Superior temporal gyrus (tissue), 1 donor: ENCODE measurements at regions not wholly inside any gene's neighbourhood (a gene's known extent, or its start where the extent isn't known, plus 50 kb on each side); places are given as distances from the start of the nearest gene placed in this dataset.

Experiments used
- DNase-seq: peaks from one replicate; pipeline ENCODE4 v3.0.0-alpha.2; 2016; ENCODE audit errors: extremely low spot score

DNA sequence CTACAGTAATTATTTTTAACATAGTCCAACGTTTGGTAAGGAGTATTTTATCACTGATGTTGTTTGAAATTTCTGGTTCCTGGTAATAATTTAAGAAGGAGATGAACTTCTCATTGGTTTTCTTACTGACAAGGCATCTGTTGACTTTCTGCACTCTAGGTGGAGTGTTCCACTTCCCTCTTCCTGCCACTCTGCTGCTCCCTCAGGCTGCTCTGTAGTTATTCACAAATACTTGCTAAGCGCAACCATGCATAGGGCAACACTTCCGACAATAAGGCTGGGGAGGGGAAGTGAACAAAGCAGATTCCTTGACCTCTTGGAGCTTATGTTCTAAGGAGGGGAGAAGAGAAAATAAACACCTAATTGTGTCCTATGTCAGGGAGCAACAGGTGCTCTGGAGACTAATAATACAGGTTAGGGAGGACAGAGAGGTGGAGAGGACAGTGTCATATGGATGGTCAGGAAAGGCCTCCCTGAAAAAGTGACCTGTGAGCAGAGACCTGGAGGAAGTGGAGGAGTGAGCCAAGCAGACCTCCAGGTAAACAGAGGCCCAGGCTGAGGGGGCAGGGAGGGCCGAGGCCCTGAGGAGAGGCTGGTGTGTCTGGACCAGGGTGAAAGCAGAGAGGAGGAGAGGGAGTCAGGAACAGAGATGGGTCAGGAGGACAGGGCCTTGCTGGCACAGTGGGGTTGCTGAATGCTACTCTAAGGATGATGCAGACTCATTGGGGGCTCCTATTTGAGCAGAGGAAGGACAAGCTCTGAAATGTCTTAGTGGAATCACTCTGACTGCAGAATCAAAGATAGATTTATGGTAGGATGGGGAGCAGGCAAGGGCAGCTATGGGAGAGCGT is 134.8 kb upstream of the SLC24A3 start:
- no peak for DNase-seq

DNA sequence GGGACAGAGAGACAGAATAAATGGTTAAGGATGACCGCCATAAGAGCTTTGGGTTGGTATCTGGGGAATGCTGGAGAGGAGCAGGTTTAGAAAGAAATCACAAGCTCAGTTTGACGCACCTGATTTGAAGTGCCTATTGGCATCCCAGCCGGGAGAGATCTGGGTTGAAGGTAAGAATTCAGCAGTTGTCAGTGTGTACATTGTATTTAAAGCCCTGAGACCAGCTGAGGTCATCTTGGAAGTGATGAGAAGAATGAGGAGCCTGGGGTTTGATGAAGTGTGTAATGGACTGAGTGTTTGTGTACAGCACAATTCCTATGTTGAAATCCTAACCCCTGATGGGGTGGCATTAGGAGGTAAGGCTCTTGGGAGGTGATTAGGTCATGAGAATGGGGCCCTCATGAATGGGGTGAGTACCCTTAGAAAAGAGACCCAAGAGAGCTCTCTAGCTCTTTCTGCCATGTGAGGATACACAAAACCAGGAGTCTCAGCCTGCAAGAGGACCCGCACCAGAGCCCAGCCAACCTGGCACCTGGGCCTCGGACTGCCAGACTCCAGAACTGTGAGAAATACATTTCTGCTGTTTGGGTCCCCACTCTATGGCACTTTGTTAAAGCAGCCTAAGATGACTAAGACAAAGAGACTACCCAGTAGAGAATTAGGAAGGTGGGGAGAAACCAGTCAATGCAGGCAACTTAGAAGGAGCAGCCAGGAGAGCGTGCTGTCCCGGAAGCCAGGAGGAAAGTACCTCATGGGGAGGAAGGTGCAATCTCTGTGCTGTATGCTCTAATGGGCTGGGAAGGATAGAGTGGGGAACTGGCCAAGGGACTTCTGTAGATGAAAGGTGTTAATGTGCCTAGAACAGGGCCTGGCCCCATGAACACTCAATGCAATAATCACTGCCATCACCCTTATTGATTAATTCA is 133.7 kb upstream of the SLC24A3 start:
- DNase-seq, result no peak

DNA sequence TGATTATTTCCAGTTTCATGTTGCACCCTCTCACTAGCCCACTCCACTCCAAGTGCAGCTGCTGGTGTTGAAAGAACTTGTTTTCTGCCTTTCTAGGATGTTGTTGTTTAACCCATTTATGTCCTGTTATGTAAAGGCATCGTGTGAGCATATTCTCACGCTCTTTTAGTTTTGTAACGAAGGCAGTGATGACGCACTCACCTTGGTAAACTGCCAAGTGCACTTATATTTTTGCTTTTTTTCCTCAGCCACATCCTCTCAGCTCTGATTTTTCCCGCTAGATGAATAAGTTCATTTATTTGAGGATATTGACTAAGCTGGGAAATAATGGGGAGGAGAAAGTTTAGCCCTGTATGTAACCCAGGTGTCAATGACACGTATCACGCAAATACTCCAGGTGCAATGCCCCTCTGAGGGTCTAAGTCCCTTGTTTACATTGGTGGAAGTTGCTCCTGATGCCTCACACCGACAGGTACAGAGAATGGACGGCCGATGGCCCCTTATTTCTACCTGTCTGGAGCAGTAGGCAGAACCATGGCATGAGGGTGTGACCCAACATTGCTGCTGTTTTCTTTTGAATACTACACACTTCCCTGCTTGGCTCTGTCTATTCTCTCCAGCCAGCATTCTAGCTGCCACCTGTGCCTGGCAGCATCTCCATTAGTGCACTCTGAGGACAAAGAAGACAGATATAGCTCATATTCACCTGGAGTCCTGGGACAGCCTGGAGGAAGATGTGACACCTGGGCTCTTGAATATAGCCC is 132.7 kb upstream of the SLC24A3 start:
- no peak for DNase-seq

DNA sequence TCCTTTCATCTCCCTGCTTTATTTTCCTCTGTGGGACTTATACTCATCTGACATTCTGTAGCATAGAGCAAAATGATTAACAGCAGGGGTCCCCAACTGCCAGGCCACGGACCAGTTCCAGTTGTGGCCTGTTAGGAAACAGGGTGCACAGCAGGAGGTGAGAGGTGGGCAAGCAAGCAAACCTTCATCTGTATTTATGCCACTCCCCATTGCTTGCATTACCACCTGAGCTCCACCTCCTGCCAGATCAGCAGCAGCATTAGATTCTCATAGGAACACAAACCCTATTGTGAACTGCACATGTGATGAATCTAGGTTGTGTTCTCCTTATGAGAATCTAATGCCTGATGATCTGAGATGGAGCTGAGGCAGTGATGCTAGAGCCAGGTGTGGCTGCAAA is 130.5 kb upstream of the SLC24A3 start:
- DNase-seq, result no peak

DNA sequence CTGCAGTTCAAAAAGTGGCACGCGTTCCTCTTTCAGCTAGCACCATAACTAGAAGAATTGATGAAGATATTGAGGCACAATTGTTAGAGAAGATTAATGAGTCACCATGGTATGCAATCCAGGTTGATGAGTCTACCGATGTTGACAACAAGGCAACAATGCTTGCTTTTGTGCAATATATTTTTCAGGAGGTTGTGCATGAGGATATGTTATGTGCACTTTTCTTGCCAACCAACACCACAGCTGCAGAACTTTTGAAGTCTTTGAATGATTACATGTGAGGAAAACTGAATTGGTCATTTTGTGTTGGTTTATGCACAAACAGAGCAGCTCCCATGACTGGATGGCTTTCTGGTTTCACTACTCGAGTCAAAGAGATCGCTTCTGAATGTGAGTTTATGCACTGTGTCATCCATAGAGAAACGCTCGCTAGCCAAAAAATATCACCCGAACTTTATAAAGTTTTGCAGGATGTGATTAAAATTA is 129.3 kb upstream of the SLC24A3 start:
- no peak for DNase-seq

DNA sequence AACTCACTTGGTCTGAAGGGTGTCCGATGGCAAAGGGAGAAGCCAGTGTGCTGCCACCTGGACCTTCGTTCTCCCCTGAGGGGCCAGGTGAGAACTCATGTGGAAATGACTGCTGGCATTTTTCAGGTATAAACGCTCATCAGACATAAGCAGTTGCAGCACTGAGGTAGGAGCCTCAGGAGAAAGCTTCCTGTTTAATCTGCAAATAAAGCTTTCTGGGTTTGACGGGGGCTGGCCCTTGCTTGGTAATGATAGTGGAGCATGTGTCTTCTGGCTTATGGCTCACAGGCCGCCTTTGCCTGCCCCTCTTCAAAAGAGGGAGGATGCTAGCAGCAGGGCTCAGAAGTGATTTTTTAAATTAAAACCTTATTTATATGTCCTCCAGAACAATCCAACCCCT is 122.1 kb upstream of the SLC24A3 start:
- DNase-seq, result no peak

DNA sequence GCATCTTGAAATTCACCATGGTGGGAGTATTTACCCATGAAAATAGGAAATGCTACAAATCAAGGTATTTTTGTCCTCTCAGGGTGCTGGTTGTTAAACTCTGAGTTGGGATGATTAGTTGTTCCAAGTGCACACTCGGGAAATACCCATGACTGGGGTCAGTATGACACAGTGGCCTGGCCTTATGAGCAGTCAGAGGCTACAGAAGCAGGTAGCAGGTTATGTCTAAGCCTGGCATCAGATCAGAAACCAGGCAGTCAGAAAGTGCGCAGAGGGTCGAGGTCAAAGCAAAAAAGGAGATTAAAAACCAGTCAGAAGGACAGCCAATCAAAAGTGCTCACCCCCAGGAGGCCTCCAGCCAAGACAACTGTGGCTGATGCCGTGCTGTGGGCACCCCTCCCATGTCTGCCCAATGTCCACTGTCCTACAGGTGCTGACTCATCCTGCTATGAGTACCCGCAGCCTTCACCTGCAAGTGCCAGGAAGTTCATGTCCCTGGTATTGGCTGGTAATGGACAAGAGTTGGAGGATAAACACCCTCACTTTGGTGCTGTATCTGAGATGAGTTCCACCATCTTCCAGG is 117.4 kb upstream of the SLC24A3 start:
- DNase-seq, result no peak

DNA sequence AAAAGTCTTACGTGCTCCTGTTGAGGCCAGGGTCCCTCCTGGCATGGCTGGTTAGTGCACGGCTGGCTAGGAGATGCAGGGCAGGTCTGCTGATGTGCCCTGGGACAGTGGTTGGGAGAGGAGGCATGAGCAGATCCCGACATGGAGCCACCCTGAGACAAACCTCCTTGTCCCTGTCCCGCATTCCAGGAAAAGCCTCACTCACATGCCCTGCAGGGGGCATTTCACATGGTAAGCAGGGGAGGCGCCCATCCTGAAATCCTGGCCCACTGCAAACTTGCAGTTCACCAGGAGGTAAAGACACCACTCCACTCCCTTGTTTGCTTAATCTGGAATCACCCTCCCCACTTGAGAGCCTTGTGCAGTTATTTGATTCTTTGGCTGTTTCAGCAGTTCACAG is 116.7 kb upstream of the SLC24A3 start:
- no peak for DNase-seq

DNA sequence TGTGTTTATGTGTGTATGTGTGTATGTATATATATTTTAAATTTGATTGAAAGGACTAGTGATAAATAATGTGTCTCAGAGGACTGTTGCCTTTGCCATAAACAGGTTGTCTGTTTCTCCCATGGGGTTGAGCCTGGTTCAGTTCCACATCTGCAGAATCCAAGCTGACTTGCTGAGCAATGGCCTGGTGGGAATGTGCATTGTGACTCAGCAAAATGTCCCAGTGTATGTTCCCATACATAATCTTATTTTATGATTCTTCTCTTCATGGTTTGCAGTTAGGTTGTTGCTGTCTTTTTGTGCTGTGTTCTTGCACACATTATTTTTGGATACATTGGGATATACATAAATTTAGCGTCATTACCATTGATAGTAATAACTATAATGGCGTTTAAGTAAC is 115.6 kb upstream of the SLC24A3 start:
- DNase-seq, result no peak

DNA sequence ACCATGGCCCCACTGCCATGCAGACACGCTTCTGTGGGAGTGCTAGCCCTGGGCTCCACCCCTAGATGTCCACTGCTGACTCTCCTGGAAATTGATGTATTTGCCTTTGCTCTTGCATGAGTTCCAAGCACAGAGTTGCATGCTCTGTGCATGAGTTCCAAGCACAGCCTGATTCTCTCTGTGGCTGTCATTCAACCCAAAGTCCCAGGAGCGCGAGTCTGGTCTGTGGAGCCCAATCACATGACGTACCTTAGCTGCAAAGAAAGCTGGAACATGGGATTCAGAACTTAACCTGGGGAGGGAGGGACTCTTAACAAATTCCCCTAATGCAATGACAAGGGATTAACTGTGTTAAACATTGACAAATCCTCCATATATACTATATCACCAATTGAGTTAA is 114.3 kb upstream of the SLC24A3 start:
- DNase-seq, result no peak

DNA sequence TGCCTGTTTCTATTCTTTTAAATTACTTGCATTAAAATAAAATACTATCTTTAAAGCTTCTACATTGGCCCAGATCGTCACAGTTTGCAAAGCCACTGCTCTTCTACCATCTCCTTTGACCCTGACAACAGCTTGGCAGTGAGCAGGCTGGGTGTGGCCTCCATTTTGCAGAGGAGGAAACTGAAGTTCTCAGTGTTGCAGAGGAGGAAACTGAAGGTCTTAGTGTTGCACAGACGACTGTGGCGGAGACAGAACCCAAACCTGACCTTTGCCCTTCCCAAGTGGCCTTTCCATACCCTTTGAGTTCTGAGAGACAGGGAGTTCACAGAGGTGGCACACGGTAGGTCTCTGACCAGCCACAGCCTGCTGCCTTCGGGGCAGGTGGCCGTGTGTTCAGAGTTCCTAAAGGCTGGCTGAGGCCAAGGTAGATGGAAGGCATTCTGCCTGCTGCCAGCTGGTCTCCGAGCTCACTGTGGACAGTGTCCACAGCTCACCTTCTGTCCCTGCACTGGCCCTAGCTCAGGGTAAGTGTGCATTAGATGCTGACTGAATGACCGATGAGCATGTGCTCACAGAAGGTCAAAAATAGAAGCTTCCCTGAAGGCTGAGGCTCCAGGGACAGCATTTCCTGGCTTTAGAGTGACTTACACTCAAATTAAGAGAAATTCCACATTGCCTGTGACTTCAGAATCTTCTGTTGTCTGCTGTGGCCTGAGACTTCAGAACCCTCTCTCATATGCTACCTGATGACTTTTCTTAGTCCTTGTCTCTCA is 113.5 kb upstream of the SLC24A3 start:
- no peak for DNase-seq

DNA sequence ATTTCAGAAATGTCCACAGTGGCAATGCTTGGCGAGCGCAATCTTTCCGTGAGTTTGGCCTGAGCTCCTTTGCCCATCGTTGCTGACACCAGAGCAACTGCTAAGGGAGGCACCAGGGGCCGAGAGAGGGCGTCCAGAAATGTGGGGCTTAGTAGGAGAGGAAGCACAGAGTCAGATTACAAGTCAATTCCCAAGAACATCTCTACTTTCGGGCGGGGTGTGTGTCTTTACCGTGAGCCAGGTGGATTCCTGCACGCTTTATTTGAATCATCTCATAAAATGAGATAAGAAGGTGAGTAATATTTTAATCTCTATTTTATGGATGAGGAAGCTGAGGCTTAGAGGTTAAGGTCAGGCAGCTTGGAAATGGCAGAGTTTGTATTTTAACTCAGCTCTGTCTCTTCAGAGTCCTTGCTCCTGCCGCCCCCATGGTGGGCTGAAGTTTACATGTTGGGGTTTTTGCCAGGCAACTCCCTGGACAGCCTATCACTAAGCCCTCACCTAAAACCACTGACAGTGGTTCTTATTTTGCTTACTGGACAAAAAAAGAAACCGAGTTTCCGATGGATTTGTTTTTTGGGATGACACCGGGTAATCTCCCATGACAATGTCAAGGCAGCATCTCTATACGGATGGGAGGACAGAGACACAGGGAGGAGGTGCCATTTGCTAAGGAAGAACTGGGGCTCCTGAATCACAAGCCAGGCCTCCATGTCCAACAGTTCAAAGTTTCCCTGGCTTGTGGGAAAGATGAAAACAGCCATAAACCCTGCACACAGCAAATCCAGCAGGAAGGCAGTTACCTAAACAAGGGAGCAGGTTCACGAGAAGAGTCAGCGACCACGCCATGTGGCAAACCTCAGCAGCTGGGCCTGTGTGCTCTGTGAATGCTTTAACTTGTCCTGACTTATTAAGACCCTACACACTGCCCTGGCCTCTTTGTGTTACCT is 112.6 kb upstream of the SLC24A3 start:
- no peak for DNase-seq

DNA sequence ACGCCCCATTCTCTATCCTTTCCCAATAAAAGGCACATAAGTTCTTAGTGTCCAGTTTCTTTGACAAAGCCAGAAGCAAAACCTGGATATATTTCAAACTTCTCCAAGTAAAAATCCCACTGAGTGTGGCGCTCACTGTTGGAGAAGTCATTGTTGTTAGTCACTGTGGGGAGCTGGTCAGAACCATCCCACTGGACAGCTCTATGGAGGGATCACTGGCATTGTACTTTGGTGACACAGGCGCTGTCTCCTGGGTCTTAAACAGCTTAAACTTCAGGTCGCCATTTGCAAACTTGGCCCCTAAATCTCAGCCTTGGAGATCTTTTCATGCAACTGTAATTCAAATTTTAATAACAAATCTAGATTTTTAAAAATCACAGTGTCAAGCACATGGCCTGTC is 111.5 kb upstream of the SLC24A3 start:
- DNase-seq, result no peak

DNA sequence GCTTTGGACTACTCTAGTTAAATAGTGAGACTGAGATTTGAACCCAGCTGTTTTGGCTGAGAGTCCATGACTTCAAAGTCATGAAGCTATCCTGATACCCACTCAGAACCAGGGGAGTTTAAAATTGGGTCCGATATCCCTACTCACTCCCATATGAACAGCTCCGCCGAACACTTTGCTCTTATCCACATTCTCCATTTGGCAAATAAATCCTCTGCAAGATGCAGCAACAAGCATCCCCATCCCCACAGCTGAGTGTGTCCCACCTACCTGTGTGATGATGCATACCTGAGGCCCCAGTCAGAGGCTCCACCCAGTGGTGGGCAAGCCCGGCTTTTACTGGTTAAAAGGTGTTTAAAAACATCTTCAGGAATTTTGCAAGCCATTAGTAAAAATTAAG is 108.3 kb upstream of the SLC24A3 start:
- no peak for DNase-seq

DNA sequence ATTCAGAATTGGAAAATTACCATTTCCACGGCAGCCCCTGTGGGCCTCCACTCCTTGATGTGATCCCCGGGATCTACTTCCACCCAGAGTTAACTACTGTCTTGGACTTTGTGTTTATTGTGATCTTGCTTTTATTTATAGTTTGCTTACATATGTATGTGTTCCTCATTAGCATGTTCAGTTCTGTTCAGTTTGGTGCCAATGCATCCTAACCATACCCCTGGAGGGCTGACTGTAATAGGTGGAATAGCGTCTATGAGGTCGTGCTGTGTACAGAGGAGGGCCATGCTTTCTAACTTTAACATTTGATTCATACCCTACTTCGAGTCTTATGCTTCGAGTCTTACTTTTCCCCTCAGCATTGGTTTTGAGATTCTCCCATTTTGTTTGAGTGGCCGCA is 104.3 kb upstream of the SLC24A3 start:
- DNase-seq, result no peak

DNA sequence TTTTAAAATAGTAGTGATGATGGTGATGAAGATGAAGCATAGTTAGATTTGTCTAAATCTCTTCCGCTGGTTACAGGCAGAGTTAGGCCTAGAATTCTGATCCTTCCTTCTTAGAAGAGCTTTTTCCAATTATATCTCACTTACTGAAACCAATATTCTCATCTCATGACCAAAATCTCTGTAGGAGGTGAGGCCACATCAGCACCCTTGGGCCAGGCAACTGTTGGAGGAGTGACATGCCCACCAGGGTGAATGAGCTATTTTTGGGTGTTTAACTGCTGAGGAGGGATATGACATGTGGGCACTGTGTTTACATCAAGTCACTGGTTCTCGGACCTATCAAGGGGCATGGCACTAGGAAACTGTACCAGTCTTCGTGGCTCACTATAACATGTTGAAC is 102.2 kb upstream of the SLC24A3 start:
- no peak for DNase-seq

DNA sequence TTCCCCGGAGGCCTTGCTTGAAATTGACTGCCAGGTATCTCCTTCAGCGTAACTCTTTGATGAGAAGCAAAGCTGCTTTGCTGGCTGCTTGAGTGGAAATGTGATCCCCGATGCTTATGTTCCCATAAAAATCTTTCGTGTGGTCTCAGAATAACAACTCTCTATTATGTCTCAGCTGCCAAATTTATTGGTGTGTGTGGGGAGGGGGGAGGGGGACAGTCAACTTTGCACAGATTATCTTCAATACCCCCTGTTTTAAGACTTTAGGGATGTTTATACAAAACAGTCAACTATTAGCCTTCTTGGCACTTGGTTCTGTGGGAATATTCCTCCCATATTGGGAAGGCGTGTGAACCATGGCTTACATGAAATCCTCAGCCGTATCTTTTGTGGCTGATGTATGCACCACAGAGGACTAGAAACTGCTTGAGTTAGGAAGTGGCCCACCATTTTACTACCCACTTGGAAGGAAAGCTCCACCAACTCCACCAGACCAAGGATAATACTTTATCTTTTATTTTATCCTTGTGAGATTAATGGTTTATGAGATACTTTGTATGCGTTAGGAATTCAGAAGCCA is 101.5 kb upstream of the SLC24A3 start:
- no peak for DNase-seq

DNA sequence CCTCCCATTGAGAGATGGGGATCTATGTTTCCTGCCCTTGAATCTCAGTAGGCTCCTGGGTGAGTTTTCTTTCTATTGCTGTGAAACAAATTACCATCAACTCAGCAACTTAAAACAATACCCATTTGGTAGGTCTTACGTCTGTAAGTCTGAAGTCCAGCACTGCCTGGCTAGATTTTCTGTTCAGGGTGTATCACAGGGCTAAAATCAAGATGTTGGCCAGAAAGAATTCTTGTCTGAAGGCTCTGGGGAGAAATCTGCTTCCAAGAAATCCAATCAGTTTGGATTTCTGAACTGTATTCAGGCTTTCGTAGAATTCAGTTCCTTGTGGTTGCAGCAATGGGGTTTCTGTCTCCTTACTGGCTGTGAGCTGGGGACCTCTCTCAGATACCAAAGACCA is 99.6 kb upstream of the SLC24A3 start:
- no peak for DNase-seq

DNA sequence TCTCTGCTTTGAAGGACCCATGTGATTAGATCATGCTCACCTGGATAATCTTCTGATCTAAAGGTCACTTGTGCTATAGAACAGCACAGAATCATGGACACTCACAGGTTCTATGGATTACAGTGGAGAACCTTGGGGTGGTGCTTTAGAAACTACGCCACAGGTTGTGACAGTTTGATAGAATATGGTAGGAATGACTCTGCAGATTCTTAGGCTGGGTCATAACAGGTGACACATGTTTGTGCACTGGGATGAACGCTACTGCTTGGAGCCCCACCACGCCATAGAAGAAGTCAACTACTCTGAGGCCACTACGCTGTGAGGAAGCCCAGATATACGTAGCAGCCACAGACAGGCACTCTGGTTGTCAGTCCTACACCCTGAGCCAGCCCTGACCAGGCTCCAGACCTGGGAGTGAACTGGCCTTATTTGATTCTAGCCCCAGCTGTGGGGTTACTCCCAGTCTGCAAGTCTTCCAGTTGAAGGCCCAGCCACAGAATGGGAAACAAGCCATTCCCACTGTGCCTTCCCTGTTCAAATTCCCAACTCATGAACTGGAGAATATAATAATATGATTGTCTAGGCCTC is 99.0 kb upstream of the SLC24A3 start:
- DNase-seq, result no peak
